HG03342 (cell line): ENCODE measurements at regions not wholly inside any gene's neighbourhood (a gene's known extent, or its start where the extent isn't known, plus 50 kb on each side); places are given as distances from the start of the nearest gene placed in this dataset.
"Not testable (repeated sequence)": the region's sequence is repeated elsewhere in the genome, so short reads cannot be mapped to it uniquely, and the experiment has no call there.

ENCODE experiments used
- ATAC-seq: cut with Tn5 transposase; IDR thresholded peaks from one replicate; pipeline ENCODE4 v1.9.1; 2021; ENCODE audit warnings: mild to moderate bottlenecking, moderate library complexity; ENCODE audit not compliant: unreplicated experiment

- no peak for ATAC-seq
These were observed 140.6 kb upstream of the CDK6 start for GRCh38 chr7:92976931-92977330.

DNA sequence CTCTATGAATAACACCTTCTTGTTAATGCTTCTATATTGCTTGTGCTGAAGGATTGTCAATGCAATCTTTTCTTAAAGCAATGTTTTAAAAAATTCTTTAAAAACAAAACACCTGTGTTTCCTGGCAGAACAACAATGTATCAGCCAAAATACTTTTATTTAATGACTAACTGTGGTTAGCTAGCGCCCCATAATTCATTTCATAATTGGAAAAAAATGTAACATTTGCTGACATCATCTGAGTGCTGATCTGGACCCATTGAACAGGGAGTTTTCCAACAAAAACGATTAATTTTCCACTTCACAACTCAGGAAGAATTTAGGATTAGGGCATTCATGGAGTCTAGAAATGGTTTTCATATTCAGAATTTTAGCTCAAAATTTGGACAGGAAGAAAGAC is 137.6 kb upstream of the CDK6 start:
- no peak for ATAC-seq

DNA sequence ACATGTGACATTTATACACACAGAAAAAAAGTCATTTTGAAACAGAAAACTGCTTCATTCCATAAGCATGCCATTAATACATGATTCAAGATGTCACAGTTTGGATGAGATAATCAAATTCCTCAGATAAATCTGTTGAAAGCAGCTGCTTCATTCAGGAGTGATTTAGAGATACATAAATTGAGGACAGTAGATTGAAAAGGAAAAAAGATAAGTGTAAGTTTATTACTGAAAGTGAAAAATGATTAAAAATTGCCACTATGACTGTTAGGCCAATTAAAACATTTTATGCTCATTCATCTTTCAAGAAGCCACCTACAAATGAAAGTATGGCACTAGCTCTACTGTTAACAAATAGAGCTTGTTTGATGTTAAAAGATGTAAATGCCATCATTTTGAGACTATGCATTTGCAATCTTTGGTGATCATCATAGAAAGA is 136.9 kb upstream of the CDK6 start:
- no peak for ATAC-seq

GRCh38 chr7:92972441-92972840 is 136.1 kb upstream of the CDK6 start:
- ATAC-seq = no peak

DNA sequence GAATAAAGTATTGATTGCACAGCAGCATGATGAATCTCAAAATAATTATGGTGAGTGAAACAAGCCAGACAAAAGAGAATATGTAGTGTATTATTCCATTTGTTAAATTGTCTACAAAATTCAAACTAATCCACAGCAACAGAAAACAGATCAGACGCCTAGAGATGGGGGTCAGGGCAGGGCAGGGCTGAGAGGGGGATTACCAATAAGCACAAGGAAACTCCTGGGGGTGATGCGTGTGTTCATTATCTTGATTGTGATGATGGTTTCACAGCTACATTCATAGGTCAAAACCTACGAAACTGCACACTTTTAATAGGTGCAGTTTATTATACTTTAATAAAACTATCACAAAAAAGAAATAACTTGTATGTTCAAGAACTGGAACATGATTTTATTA is 132.7 kb upstream of the CDK6 start:
- no peak for ATAC-seq

DNA sequence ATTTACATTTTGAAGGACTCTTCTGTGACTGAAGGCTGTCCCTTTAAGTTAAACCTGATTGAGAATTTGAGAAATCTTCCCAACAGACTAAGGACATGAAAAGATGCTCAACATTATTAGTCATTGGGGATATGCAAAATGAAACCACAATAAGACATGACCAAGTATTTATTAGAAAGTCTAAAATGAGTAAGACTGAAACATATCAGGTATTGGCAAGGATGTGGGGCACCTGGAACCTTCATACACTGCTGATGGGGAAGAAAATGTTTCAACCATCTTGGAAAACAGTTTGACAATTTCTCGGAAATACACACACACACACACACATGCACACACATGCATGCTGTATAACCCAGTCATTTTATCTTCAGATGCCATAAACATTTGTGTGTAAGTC is 132.1 kb upstream of the CDK6 start:
- no peak for ATAC-seq

- ATAC-seq = no peak
These were observed 130.9 kb upstream of the CDK6 start for GRCh38 chr7:92967238-92967637.

GRCh38 chr7:92964141-92964540 is 127.8 kb upstream of the CDK6 start:
- ATAC-seq = no peak

- ATAC-seq = no peak
These were observed 127.2 kb upstream of the CDK6 start for GRCh38 chr7:92963566-92963965.

DNA sequence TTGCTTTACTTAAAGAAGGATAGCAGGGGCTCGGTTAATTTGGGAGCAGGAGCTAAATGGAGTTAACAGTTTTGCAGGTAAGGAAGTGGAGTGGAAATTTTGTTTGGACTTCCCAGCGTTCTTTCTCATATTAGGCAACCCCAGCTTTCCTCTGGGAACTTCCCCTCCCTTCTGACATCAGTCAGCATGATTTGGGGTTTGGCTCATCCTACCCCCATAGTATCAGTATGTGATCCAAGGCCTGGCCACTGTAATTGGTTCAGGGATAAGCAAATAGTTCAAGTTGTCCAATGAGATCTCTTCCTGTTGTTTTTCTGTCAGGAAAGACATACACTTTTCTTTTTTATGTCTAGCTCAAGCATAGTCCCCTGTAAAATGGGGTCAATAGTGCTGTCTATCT is 125.6 kb upstream of the CDK6 start:
- ATAC-seq = no peak

- ATAC-seq = no peak
These were observed 120.2 kb upstream of the CDK6 start for GRCh38 chr7:92956575-92956974.

DNA sequence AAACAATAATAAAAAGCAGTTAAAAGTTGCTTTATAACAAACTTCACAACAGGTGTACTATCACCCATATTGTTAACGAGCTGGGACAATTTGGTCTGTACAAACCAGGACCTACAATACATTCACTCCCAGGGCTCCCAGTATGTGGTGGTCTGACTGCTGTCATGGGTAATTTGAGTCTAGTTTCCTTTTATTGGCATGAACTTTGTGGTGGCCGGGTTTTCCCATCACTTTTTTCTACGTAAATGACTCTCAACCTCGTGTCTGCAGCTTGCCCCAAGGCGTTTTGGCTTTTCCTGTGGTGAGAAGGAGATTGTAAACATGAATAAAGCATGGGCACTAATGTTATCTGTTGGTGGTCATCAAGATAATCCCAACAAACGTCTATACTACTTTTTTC is 118.7 kb upstream of the CDK6 start:
- ATAC-seq = no peak

DNA sequence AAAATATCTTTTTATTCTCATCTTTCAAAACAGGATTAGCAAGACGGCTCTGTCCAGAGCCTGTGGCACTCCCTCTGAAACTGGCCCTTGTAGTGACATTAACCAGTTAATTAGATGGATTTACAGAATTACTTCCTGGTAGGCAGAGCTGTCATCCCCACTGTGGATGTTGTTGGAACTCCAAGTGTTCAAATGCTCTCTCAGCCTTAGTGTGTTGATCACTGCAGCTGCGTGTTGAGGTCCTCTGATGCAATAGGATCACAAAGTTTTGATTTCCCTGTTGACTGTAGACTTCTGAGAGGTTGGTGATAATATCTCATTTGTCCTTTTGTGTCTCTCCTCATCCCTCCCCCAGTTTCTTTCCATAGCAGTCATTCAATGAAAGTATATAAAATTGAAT is 117.3 kb upstream of the CDK6 start:
- ATAC-seq = no peak

GRCh38 chr7:92949748-92950147 is 113.4 kb upstream of the CDK6 start:
- ATAC-seq = no peak

DNA sequence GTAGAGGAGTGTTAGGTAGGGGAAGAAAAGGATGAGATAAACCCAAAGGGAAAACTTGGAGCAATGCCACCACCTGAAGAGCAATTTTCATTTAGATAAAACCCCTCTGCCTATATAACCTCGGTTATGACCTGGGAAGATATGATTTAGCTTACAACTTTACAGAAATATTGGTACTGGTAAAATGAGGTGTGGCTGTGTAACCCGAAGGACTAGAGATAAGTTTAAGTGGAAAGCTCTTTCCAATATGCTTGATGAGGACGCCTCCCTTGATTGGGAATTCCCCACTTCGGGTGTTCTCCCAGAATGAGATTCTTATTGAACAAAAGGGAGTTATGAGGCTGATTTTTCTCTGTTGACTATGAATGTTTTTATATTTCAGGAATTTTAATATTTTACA is 109.5 kb upstream of the CDK6 start:
- no peak for ATAC-seq

GRCh38 chr7:92944633-92945032 is 108.3 kb upstream of the CDK6 start:
- ATAC-seq = no peak

DNA sequence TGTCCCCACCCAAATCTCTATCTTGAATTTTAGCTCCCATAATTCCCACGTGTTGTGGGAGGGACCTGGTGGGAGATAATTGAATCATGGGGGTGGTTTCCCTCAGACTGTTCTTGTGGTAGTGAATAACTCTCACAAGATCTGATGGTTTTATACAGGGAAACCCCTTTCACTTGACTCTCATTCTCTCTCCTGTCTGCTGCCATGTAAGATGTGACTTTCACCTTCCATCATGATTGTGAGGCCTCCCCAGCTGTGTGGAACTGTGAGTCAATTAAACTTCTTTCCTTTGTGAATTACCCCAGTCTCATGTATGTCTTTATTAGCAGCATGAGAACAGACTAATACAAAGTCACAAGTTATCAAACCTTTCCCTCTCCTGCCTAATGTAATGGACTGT is 106.3 kb upstream of the CDK6 start:
- ATAC-seq = not testable (repeated sequence)

GRCh38 chr7:92939666-92940360 is 103.4 kb upstream of the CDK6 start:
- no peak for ATAC-seq

GRCh38 chr7:92934096-92934495 is 97.7 kb upstream of the CDK6 start:
- ATAC-seq = no peak

DNA sequence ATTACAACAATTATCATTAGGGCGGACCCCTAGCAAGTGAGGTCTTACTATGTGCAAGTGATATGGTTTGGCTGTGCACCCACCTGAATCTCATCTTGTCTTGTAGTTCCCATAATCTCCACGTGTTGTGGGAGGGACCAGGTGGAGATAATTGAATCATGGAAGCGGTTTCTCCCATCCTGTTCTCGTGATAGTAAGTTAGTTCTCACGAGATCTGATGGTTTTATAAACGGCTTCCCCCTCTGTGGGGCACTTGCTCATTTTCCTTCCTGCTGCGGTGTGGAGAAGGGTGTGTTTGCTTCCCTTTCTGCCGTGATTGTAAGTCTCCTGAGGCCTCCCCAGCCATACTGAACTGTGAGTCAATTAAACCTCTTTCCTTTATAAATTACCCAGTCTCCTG is 96.1 kb upstream of the CDK6 start:
- no peak for ATAC-seq

DNA sequence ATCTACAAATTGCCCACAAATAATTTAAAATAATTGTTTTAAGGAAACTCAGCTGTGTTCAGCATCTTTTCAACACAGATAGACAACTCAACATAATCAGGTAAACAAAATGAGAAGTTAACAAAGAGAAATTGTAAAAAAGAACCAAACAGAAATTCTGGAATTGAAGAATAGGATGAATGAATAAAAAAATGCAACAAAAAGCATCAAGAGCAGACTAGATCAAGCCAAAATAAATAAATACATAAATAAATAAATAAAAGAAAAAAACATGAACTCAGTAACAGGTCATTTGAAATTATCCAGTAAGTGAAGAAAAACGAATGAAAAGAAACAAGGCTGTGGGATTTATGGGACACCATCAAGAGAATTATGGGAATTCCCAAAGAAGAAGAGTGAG is 94.0 kb upstream of the CDK6 start:
- no peak for ATAC-seq

DNA sequence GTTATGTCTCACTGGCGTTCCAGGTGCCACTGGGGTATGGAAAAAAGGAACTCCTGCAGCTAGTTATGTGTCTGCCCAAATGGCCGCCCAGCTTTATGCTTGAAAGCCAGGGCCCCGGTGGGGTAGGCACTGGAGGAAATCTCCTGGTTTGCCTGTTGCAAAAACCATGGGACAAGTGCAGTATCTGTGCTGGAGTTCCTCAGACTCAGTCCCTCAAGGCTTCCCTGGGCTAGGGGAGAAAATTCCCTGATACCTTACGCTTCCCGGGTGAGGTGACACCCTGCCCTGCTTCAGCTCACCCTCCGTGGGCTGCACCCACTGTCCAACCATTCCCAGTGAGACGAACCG is 90.3 kb upstream of the CDK6 start:
- ATAC-seq = no peak

DNA sequence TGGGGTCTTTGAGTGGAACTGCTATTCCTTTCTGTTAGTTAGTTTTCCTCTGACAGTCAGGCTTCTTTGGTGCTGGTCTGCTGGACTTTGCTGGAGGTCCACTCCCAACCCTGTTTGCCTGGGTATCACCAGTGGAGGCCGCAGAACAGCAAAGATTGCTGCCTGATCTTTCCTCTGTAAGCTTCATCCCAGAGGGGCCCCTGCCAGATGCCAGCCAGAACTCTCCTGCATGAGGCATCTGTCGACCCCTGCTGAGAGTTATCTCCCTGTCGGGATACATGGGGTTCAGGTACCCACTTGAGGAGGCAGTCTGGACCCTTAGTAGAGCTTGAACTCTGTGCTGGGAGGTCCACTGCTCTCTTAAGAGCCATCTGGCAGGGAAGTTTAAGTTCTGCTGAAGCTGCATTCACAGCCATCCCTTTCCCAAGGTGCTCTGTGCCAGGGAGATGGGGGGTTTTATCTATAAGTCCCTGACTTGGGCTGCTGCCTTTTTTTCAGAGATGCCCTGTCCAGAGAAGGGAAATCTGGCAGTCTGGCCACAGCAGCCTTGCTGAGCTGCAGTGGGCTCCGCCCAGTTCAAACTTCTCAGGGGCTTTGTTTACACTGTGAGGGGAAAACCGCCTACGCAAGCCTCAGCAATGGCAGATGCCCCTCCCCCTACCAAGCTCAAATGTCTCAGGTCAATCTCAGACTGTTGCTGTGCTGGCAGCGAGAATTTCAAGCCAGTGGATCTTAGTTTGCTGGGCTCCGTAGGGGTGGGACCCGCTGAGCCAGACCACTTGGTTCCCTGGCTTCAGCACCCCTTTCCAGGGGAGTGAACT is 89.7 kb upstream of the CDK6 start:
- ATAC-seq = no peak
